G401.6 (cell line): ENCODE measurements at regions not wholly inside any gene's neighbourhood (a gene's known extent, or its start where the extent isn't known, plus 50 kb on each side); places are given as distances from the start of the nearest gene placed in this dataset.

ENCODE experiments used
- FAIRE-seq: peaks from 2 replicates; lab custom pipeline; 2012; peaks lifted over from hg19 to GRCh38; lab: Jason Lieb, UNC

DNA sequence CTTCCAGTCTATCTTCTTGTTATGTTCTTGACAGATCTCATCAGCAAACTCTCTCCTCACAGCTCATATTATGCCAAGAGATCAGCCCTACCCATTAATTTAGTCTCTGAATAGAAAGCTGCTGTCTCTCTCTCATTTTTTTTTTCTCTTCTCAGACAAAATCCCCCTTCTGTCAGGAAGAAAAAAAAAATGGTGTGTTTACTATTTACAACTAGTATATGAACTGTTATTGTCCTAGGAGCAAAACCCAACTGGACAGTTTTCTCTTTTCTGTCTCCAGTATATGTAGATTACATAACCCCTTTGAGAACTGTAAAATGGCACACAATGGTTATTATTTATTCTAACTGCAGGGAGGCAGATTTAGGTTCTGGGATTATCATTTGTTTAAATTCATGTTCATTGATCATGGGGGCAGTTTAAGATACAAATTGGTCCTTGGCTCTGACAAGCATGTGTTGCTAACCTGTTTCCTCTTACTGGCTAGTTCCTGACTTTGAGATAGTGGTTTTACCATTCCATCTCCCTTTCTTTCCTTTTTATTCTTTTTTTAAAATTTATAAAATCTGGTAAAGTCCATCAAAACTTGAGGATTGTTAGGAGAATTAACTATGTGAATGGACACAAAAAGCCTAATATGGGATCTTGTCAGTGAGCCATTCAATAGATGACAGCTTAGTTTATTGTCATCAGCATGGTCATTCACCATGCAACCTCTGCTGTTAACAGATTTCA, 210.0 kb upstream of the PAPPA start:
- no peak for FAIRE-seq

DNA sequence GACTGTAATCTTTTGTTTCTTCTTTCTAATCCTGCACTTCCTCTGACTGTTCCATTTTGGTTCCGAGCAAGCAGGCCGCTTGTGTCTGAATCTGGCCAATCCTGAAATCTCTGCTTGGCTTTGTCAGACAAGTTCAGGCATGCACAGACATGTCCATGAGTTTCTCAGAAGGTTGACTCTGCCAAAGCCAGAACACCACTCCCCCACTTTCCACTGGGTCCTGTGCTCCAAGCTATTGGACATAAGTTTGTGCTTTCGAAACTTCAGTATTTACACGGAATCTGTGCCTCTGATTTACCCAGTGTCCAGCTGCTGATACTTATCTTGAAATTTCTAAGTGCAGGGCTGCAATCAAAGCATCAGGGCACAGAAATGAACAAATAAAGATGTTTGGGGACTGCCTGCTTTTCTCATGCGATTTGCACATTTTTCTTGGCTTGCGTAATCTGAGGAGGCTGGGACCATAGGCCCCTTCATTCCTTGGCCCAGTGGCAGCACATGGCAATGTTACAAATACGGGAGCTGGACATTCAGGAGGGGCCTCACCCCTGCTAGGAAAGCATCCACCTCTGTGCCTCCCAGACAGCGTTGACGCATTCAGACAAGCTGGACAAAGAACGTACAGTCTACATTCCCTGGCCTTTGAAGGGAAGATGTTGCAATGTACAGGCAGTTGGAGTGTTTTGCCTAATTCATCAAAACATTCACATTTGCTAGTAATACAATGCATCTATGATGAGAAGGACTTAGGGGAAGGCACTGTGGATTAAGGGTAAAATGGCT, 209.2 kb upstream of the PAPPA start:
- no peak for FAIRE-seq

DNA sequence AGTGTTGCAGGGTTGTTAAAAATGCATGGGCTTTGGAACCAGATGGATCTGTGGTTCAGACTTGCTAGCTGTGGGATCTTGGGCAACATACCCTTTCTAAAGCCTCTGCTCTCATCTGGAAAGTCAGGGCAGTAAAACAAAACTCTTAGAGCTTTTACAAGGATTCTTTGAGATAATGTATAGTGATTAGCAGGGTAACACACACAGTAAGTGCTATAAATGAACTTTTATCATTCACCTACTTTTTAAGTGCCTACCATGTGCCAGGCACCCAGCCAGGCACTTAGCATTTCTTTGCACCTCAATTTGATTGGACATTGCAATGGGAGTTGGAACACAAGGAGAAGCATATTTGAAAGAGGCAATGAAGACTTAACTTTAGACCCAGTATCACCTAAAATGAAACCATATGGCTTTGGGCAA, 208.6 kb upstream of the PAPPA start:
- FAIRE-seq = no peak

DNA sequence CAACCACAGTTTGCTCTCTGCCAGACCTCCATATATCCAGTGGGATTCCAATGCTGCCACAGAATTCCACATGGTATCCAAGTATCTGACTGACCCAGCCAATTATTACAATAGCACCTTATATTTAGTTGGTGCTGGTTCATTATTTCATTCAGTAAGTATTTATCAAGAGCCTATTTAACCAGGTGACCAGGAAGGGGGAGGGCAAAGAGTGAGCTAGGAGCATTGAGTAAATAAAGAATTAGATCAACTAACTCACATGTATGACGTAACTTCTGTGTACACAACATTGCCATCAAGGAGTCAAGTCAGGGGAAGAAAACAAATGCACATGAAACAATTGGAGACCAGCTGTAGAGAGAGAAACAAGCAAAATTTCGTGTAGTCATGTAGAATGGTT, 207.1 kb upstream of the PAPPA start:
- no peak for FAIRE-seq

DNA sequence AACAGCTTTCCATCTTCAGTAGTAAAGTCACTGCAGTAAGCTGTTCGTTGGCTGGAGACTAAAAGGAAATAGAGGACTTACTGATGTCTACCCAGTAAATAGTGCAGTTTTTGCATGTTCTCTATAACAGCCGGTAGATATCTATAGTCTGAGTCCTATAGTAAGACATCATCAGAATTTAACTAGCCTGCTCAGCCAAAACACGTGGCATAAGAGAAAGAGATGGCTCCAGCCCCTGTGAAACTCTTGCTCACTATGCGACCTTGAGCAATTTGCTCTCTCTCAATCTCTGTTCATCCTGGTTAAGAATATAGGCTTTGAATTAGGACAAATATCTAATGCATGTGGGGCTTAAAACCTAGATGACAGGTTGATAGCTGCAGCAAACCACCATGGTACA, 201.6 kb upstream of the PAPPA start:
- FAIRE-seq = no peak

DNA sequence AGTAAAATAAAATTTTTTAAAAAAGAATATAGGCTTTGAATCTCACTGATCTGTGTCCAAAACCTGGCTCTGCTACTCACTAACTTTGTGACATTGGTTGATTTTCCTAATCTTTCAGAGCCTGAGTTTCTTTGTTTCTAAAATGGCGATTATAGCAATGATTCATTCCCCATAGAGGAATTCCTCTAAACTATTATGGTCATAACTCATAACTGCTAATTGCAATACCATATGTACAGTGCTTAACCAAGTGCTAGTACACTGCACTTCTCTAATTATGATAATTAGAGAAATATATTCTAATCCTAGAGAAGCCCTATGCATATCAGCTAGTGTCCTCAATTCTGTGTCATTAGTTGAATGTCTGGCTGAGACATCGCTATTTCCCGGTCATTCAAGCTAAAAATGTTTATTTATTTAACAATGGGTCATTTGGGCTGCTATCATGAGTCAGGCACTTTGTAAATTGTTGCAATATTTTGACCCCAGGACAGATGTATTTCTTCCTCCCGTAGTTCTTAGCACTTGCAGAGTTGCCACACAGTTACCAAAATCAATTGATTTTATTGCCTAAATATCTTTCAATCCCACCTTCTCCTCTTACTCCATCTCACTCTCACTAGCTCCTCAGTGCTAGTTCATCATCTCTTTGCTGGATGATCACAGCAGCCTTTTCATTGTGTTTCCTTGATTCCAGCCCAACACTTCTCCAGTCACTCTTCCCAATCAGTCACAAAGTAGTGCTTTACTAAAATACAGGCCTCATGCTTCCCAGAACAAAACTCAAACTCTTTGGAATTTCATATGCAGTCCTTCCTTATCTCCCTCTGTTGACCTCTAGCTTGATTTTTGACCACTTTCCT, 200.9 kb upstream of the PAPPA start:
- FAIRE-seq = no peak

DNA sequence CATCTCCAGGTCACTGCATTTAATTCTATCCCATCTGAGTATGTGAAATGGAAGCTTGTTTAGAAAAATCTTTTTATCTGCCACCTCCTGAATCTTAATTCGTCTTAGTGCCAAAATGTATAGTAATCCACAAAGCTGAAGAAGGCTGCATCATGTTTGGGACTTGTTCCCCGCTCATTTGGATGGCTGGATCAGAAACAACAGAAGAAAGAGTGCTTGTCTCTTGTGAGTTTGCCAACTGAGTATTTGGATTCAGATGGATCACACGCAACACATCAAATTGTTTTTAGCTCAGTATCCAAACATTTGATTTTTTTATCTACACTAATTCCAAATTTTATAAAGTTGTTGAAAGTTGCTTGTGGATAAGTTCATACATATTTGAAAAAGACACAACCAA, 197.2 kb upstream of the PAPPA start:
- no peak for FAIRE-seq

DNA sequence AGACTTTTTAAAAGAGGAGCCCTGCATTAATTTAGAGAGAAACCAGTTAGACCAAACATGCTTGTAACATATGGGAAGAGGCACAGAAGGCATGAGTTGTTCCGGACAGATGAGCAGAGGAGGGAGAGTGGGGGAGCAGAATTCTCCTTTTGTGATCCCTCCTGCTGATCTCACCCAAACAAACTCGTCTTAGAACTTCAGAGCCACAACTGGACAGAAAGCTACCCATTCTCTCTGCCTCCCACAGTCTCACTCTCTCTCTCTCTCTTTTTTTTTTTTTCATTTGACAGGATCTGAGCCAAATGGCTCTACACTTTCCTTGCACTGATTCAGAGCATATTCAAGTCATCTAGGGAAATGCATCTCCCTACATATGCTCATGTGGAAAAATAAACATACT, 196.0 kb upstream of the PAPPA start:
- FAIRE-seq = no peak

DNA sequence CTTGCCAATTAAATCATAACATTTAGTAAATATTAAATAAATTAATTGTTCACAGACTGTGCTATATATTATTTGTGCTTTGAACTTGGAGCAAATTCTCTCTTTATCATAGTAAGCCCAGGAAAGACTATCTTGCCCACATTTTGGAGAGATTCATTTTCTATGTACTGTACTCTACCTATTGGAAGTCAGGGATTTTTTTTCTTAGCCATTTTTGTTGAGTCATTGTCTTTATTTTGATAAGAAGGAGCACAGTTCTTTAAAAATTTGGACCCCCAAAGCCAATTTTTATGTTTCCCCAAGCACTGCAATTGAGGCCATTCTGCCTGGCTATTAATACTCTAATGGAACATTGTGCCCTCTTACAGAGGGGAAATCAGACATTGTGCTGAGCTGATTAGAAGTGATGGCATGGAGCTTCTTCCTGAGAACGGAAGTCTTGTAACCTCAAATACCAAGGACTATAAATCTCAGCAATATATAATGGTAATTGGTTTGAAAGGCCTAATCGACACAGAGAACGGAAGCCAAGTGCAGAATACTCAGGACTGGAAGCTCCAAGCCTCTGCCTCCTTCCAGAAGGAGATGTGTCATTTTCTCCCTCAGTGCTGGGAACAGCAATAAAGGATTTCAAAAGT, 188.8 kb upstream of the PAPPA start:
- FAIRE-seq = no peak

DNA sequence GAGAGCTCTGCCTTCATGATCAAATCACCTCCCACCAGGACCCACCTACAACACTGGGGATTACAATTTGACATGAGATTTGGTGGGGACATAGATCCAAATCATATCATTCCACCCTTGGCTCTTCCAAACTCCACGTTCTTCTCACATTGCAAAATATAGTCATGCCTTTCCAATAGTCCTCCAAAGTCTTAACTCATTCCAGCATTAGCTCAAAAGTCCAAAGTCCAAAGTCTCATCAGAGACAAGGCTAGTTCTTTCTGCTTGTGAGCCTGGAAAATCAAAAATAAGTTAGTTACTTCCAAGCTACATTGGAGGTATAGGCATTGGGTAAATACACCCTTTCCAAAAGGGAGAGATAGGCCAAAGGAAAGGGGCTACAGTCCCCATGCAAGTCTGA, 186.9 kb upstream of the PAPPA start:
- no peak for FAIRE-seq

DNA sequence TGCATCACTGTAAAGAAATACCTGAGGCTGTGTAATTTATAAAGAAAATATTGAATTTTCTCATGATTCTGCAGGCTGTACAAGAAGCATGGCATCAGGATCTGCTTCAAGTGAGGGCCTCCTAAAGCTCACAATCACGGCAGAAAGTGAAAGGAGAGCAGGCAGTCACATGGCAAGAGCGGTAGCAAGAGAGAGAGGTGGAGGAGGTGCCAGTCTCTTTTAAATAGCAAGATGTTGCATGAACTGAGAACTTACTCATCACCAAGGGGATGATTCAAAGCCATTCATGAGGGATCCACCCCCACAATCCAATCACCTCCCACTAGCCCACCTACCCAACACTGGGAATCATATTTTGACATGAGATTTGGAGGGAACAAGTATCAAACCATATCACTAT, 184.5 kb upstream of the PAPPA start:
- no peak for FAIRE-seq

DNA sequence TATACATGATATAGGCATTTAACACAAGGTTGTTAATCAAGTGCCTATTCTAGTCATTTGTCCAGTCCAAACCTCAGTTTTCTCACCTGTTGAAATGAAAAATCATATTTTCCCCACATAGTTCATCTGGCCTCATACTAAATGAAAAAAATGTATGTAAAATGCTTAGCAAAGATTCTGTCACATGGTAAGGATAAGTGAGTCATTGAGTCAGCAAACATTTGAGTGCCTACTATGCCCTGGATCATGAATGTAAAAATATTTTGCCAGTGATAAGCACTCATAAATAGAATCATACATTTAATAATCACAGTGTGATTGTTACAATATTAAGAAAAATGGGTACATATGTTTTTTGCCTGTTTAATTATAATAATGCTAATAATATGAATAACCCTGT, 181.2 kb upstream of the PAPPA start:
- no peak for FAIRE-seq

DNA sequence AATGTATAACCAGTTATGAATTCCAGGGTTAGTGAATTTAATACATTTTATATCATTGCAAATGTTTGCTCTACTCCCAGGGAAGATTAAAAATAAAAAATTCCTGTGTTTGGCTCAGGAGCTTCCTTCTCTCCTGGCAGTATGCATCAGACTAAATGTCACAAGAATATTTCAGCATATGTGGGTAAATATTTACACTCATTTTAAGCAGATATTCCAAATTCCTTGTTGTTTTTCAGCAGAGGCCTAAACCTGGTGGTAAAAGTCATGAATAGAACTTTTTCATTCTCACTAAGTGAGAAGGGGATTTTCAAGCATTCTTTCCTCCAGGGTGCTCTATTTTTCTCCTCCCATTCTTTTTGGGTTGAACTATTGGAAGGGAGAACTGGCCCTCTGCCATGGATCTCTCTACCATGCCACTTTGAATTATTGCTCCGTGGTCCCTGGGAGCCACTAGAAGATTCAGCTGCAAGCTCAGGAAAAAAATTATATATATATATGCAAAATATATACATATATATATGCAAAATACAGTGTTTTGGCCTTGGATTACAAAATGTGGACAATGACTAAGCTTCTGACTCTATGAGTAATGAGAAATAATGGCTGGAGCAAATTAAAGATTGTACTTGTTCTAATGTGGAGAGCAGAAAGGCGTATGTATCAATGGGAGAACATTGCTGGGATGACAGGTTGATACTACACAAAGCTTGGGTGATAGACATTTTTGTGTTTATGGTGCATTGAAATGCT, 180.6 kb upstream of the PAPPA start:
- FAIRE-seq = no peak

DNA sequence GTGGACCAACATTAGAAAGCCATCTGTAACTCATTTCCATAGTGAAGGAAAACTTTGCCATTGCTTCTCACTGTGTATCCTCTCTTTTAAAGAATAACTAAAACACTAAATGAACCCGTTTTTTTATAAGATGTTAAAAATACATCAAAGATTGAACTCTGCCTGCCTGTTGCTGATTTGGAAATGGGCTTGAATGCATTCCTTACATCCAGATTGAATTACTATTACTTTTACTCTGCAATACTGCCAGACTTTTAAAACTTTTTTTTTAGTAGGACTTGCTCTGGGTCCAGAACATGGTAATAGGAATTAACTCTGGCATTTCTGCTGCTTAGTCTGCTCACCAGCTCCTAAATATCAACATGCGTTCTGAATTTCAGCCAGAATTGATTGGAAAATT, 176.8 kb upstream of the PAPPA start:
- no peak for FAIRE-seq

DNA sequence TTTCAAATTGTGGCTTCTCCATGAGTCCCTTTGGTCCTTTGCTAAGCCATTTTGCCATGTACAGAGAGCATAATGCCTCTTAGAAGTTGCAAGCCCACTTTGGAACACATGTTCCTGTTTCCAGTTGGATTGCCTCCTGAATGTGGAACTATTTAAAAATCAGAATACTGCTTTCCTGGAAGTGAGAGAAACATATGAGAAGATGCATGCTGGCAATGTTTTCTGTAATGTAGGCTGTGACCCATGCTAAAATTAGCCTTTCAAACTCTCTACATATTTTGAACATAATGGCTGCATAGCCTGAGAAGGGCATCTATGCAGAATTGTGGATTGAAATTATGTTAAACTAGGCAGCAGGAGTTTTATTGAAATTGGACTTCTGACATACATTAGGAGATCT, 175.5 kb upstream of the PAPPA start:
- FAIRE-seq = no peak

DNA sequence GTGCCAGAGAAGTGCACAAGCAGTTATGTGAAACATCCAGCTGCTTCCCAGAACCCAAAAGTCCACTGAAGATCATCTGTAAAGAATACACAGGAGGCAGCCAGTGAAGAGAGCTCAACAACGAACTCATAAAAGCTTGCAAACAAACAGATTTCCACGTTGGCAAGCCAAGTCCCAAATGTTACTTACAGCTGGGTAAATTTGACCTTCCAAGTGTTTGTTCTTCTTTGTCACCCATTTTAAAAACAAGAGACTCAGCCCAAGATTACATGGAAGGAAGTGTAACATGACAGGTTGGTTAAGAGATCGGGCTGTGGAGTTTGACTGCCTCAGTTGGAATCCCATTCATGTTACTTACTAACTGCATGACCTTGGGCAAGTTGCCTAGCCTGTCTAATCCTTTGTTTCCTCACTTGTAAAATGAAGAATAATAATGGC, 174.9 kb upstream of the PAPPA start:
- no peak for FAIRE-seq

DNA sequence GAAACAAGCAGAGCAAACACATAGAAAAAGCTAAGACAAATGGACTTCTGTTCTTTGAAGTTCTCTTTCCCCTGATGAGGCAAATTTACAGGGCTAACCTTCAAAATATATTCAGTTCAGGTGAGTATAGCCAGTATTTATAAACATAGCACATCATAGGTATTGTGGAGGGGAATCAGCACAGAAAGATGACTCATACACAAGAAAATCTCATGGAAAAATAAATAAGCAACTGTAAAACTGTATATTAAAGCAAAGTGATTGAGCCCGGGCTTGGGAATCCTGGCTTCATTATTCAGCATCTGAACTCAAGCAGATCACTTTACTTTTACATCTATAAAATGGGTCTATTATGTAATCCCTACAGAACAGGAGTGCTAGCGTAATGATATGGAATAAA, 173.5 kb upstream of the PAPPA start:
- no peak for FAIRE-seq

DNA sequence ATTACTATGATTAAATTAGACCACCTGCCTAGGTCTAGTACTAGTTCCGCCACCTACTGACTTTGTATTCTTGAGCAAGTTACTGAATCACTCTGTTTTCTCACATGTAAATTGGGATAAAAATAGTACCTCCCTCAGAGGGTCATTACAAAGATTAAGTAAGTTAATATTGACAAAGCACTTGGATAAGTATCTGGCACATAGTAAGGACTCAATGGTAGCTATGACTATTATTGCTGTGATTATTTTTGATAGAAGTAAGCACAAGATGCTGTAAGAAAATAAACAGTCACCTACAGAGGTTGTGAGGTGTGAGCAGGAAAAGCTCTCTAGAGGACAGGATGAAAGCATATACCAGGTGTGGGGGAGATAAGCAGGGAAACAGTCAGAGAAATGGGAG, 173.1 kb upstream of the PAPPA start:
- FAIRE-seq = no peak

DNA sequence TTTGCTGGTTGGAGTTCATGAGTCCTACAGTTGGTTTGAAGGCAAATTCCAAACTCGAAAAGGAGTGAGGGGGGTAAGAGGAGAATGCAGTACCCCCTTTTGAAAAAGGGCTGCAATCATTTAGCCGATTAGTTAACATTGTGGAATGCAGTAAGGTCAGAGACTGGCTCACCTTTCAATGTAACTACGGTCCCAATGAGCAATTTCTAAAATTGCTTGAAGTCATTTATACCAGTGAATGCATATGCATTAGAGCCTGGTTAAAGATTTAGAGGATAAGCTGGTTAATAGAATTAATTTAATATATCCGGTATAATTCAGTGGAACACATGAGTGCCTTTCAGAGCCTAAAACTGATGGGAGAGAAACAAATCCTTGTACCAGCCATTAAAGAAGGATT, 172.6 kb upstream of the PAPPA start:
- FAIRE-seq = no peak

DNA sequence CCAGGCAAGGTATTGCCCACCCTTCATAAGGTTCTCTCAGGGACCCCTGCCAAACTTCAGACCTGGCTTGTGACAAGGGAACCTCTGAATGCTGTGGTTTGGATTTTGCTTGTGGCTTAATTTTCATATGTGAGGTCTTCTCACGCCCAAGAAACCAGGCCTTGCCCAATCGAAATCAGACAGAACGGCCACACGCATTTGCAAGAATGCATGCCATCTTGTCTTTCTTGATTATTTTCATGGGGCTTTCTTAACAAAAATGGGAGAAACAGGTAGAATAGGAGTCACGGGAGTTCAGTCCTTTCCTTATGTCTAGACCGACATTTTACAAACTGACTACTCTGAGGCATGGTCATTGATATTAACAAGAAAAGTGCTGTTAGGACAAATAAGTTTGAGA, 170.2 kb upstream of the PAPPA start:
- no peak for FAIRE-seq

DNA sequence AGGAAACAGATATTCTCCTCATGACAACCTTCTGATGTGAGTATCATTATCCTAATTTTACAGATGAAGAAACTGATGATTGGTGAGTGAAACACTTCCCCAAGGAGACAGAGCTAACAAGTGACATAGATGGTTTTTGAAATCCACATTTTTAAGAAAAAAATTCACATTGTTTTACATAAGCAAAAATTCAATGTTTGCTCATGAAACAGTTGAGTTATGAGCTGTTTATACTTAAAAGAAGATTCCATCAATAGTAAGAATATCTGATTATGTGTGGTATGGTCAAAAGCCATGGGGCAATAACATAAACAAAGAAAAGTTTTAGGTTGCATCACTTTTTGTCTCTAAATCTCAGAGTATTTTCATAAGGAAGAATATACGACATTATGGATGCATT, 167.9 kb upstream of the PAPPA start:
- no peak for FAIRE-seq

DNA sequence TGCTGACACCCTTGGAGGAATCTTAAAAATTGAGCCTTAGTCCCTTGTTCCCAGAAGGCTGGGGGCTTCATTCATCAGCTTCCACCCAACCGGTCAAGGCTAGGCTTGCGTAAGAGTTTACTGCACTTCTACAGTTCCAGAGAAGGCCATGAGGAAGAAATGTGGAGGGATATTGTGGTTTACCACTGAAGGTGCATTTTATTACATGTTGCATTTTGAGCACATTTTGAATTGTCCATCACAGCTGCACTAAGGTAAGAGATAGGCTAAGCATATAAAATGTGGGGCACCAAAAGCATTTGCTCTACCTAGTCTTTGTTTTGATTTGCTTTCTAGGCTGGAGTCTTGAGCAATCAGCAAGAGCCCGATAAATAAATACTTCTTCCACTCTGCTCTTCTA, 167.1 kb upstream of the PAPPA start:
- no peak for FAIRE-seq
